ENCODE measurements at regions not wholly inside any gene's neighbourhood (a gene's known extent, or its start where the extent isn't known, plus 50 kb on each side); places are given as distances from the start of the nearest gene placed in this dataset.

DNA sequence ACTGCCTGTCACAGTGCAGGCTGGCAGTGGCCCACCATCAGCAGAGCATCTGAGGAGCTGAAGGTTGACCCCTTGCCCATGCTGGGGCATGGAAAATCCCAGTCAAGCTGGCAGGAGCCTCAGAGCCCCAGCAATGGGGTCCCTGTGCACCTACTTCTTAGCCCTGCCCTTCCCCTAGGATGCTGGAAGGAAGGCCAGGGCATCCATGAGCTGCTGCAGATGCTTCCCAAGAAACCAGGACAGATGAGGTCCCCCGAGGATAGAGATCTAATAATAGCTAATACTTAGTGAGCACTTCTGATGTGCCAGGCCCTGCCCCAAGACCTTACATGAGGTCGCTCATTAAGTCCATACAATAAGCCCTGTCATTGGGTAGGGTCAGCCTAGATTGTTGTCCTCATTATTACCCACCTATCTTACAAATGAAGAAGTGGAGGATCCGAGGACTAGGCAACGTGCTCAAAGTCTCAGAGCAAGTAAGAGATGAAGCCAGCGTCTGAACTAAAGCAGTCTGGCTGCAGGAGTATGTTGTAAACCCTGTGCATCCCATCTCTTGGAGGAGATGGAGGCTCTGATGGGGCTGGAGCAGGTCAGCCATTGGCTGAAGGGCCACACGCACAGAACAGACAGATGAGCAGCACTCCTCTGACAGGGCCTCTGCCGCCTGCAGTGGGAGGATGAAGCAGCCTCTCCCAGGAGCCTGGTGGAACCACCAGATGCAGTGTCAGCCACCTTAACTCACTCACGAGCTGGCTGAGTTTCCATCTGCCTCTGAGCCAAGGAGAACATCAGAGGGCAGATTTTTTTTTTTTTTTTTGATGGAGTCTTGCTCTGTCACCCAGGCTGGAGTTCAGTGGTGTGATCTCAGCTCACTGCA, 175.4 kb downstream of the WSCD1 start (continued):
- TF ChIP-seq ZBTB7A (IDR thresholded peaks at IDR 0.05; ENCODE audit: borderline replicate concordance, control insufficient read depth, low read depth, low read length) = no peak

DNA sequence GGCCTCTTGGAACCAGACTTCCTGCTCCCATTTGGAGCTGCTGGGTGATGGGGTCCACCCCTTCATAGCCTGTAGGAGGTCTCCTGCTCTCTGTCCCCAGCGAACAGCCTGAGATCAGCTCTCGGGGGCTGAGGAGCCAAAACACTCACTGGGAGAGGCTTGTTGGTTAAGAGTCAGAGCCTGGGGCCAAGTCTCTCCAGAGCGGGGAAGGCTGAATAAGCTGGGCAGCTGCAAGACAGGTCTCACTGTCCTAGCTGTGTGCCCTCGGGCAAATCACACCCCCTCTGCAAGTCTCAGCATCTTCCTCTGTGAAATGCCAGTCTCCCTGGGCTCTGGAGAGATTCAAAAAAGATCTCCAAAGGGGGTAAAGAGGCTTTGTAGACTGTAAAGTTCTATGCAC, 174.6 kb downstream of the WSCD1 start:
- in situ Hi-C loops (cut with MboI) = no loop called here

DNA sequence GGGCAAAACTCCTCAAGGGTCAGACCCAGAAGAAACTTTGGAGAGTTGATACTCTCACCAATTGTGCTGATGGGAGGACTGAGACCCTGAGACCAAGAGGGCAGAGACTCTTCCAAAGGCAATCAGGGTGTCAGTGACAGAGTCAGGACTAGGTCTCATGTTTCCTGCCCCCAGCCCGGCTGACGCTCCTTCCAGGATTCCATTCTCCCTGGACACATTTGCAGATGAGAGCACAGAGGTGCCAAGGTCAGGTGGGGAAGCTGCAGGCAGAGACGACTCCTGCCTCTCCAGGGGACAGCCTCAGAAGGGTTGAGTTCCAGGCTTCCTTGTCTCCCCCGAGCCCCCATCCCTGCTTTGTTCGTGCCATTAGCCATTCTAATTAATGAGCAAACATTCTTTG, 174.1 kb downstream of the WSCD1 start:
- BruUV-seq (replicated peaks) = no TSS peak
- no peak for DNase-seq (ENCODE audit: extremely low read depth in 1 of 4, low spot score in 3 of 4)
- no peaks in the 10 kb centered on the region for H3K9me3 ChIP-seq (replicated peaks; ENCODE audit: control insufficient read depth, insufficient read depth, low read depth, low read length)
- no peaks in the 10 kb centered on the region for H3K79me2 ChIP-seq (ENCODE audit: control insufficient read depth, insufficient read depth, low read length)
- H2AFZ ChIP-seq (ENCODE audit: low read depth, low read length) = no peak overlapping the region
- H4K20me1 ChIP-seq (replicated peaks; ENCODE audit: control insufficient read depth, insufficient read depth, low read length) = no peaks in the 10 kb centered on the region
- POLR2A ChIA-PET = no interaction called here
- H3K27ac ChIP-seq (ENCODE audit: extremely low read depth, low read depth, low read length) = no peak overlapping the region
- no peak overlapping the region for H3K4me2 ChIP-seq (ENCODE audit: insufficient read depth, low read length)
- FAIRE-seq = no peak
- CTCF ChIA-PET (ENCODE audit: low intra/inter-chr PET ratio) = no interaction called here
- in situ Hi-C loops (cut with MboI) = no loop called here
- H3K4me3 ChIP-seq = no peak overlapping the region
- H3K9me1 ChIP-seq (ENCODE audit: control insufficient read depth, insufficient read depth, low read length) = no peaks in the 10 kb centered on the region
- 4% methylated on average over 5 of the region's 5 CpGs for WGBS (ENCODE audit: insufficient coverage, low coverage, missing lambda C conversion rate)
- no peak for ATAC-seq
- intact Hi-C loops (cut with micrococcal nuclease) = no loop called here
- no peaks in the 10 kb centered on the region for H3K27me3 ChIP-seq (ENCODE audit: control insufficient read depth in 2 of 2, insufficient read depth in 2 of 2, low read length in 2 of 2)
- no peaks in the 10 kb centered on the region for H3K4me1 ChIP-seq (replicated peaks in 1 of 2; ENCODE audit: control insufficient read depth in 2 of 2, insufficient read depth in 2 of 2, low read length in 2 of 2)
- H3K36me3 ChIP-seq (ENCODE audit: control insufficient read depth, insufficient read depth, low read length) = no peaks in the 10 kb centered on the region
- H3K9ac ChIP-seq (ENCODE audit: insufficient read depth in 1 of 2, low read depth in 2 of 2, low read length in 2 of 2) = no peak overlapping the region
- TF ChIP-seq, protein P1, sequence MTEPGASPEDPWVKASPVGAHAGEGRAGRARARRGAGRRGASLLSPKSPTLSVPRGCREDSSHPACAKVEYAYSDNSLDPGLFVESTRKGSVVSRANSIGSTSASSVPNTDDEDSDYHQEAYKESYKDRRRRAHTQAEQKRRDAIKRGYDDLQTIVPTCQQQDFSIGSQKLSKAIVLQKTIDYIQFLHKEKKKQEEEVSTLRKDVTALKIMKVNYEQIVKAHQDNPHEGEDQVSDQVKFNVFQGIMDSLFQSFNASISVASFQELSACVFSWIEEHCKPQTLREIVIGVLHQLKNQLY (CRISPR knock-in tag; conservative IDR thresholded peaks at IDR 0.05) = no peak
- TF ChIP-seq CEBPB (tag; IDR thresholded peaks at IDR 0.05) (no peak), ARID1B (IDR thresholded peaks at IDR 0.05) (no peak), FOXK2 (conservative IDR thresholded peaks at IDR 0.05 in 1 of 2, IDR thresholded peaks at IDR 0.05 in 1 of 2; ENCODE audit: low read depth in 2 of 2) (no peak), POLR3G (IDR thresholded peaks at IDR 0.05; ENCODE audit: extremely low read depth, insufficient read length, insufficient replicate concordance) (no peak)
- TF ChIP-seq, protein P2, sequence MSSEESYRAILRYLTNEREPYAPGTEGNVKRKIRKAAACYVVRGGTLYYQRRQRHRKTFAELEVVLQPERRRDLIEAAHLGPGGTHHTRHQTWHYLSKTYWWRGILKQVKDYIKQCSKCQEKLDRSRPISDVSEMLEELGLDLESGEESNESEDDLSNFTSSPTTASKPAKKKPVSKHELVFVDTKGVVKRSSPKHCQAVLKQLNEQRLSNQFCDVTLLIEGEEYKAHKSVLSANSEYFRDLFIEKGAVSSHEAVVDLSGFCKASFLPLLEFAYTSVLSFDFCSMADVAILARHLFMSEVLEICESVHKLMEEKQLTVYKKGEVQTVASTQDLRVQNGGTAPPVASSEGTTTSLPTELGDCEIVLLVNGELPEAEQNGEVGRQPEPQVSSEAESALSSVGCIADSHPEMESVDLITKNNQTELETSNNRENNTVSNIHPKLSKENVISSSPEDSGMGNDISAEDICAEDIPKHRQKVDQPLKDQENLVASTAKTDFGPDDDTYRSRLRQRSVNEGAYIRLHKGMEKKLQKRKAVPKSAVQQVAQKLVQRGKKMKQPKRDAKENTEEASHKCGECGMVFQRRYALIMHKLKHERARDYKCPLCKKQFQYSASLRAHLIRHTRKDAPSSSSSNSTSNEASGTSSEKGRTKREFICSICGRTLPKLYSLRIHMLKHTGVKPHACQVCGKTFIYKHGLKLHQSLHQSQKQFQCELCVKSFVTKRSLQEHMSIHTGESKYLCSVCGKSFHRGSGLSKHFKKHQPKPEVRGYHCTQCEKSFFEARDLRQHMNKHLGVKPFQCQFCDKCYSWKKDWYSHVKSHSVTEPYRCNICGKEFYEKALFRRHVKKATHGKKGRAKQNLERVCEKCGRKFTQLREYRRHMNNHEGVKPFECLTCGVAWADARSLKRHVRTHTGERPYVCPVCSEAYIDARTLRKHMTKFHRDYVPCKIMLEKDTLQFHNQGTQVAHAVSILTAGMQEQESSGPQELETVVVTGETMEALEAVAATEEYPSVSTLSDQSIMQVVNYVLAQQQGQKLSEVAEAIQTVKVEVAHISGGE (CRISPR knock-in tag; IDR thresholded peaks at IDR 0.05) = no peak

More for the DNA sequence above, 174.6 kb downstream of the WSCD1 start:
- 0% methylated on average over 4 of the region's 4 CpGs for WGBS (ENCODE audit: insufficient coverage, low coverage, missing lambda C conversion rate)
- no peak for TF ChIP-seq ETV1 (tag; conservative IDR thresholded peaks at IDR 0.05; ENCODE audit: low read depth)
- Histone ChIP-seq H3K36me3 (ENCODE audit: control insufficient read depth, insufficient read depth, low read length) (no peaks in the 10 kb centered on the region), H3K4me2 (ENCODE audit: insufficient read depth, low read length) (no peak overlapping the region), H2AFZ (ENCODE audit: low read depth, low read length) (no peak overlapping the region), H3K9ac (ENCODE audit: insufficient read depth in 1 of 2, low read depth in 2 of 2, low read length in 2 of 2) (no peak overlapping the region), H3K4me3 (no peak overlapping the region), H3K27ac (ENCODE audit: extremely low read depth, low read depth, low read length) (no peak overlapping the region), H3K9me3 (replicated peaks; ENCODE audit: control insufficient read depth, insufficient read depth, low read depth, low read length) (no peaks in the 10 kb centered on the region), H4K20me1 (replicated peaks; ENCODE audit: control insufficient read depth, insufficient read depth, low read length) (no peaks in the 10 kb centered on the region), H3K9me1 (ENCODE audit: control insufficient read depth, insufficient read depth, low read length) (no peaks in the 10 kb centered on the region), H3K27me3 (ENCODE audit: control insufficient read depth in 2 of 2, insufficient read depth in 2 of 2, low read length in 2 of 2) (no peaks in the 10 kb centered on the region), H3K79me2 (ENCODE audit: control insufficient read depth, insufficient read depth, low read length) (no peaks in the 10 kb centered on the region), H3K4me1 (replicated peaks in 1 of 2; ENCODE audit: control insufficient read depth in 2 of 2, insufficient read depth in 2 of 2, low read length in 2 of 2) (no peaks in the 10 kb centered on the region)
- intact Hi-C loops (cut with micrococcal nuclease) = no loop called here
- no peak for ATAC-seq
- no TSS peak for BruUV-seq (replicated peaks)
- ChIA-PET POLR2A (no interaction called here), CTCF (ENCODE audit: low intra/inter-chr PET ratio) (no interaction called here)
- no peak for FAIRE-seq
- DNase-seq (ENCODE audit: extremely low read depth in 1 of 4, low spot score in 3 of 4) = no peak

All from K562 (cell line).